ENCODE measurements at regions not wholly inside any gene's neighbourhood (a gene's known extent, or its start where the extent isn't known, plus 50 kb on each side); places are given as distances from the start of the nearest gene placed in this dataset.
A peak's percentile ranks its signal among the peaks of the same experiment; 100 is the strongest.

DNA sequence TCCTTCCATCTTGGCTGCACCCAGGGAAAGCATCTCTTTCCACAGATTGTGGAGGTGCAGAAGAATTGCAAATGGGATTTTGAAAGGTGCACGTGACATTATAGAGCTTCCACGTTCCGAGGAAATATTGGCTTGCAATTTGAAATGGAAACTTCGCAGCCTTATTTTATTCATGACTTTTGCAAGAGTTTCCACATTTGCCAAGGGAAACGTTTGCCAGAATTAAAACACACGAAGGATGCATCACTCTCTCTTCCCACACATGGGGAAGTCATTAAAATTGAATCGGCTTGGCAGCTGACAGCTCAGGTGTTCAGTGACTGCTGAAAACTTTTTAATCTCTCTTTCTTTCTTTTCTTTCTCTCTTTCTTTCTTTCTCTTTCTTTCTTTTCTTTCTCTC is 475.4 kb upstream of the IGFBP3 start:
- no peak for TF ChIP-seq CTCF (IDR thresholded peaks at IDR 0.05)
- H3K4me1 ChIP-seq (replicated peaks in 1 of 2), result no peaks in the 10 kb centered on the region
- H3K36me3 ChIP-seq (replicated peaks in 1 of 2), result no peaks in the 10 kb centered on the region
- intact Hi-C loops (cut with DNase I), result no loop called here
- H3K4me3 ChIP-seq, result no peak overlapping the region
- DNase-seq, result no peak
- no peak overlapping the region for H3K27ac ChIP-seq
- WGBS, 4 donors, result 71 to 80% (median 78%) methylated on average over 7 of the region's 7 CpGs
- no peaks in the 10 kb centered on the region for H3K27me3 ChIP-seq
- no peaks in the 10 kb centered on the region for H3K9me3 ChIP-seq (replicated peaks in 1 of 3)

GRCh38 chr7:46393142-46393541 is 472.1 kb upstream of the IGFBP3 start:
- DNase-seq, result no peak
- Histone ChIP-seq H3K4me1 (replicated peaks in 1 of 2) (peaks cover 0 to 5% of the 10 kb centered on the region in 2 donors), H3K9me3 (replicated peaks in 1 of 3) (no peaks in the 10 kb centered on the region), H3K4me3 (no peak overlapping the region), H3K36me3 (replicated peaks in 1 of 2) (no peaks in the 10 kb centered on the region), H3K27ac (no peak overlapping the region), H3K27me3 (no peaks in the 10 kb centered on the region)
- intact Hi-C loops (cut with DNase I), result no loop called here
- 88 to 92% (median 91%) methylated on average over 3 of the region's 3 CpGs for WGBS, 4 donors
- TF ChIP-seq CTCF (IDR thresholded peaks at IDR 0.05), result no peak
- TF ChIP-seq POLR2A (IDR thresholded peaks at IDR 0.05), result no peak

GRCh38 chr7:46391231-46392201 is 470.4 kb upstream of the IGFBP3 start:
- TF ChIP-seq CTCF (IDR thresholded peaks at IDR 0.05), result no peak
- TF ChIP-seq POLR2A (IDR thresholded peaks at IDR 0.05), result no peak
- Histone ChIP-seq H3K27me3 (no peaks in the 10 kb centered on the region), H3K9me3 (replicated peaks in 1 of 3) (no peaks in the 10 kb centered on the region), H3K36me3 (replicated peaks in 1 of 2) (no peaks in the 10 kb centered on the region), H3K4me1 (replicated peaks in 1 of 2) (peaks cover 0 to 5% of the 10 kb centered on the region in 2 donors), H3K4me3 (no peak overlapping the region), H3K27ac (no peak overlapping the region)
- intact Hi-C loops (cut with DNase I), result no loop called here
- WGBS, 4 donors, result 27 to 42% (median 36%) methylated on average over 5 of the region's 5 CpGs
- peak in 1 of 7 donors; percentile 53 for DNase-seq

GRCh38 chr7:46390042-46390441 is 469.0 kb upstream of the IGFBP3 start:
- no peaks in the 10 kb centered on the region for H3K27me3 ChIP-seq
- intact Hi-C loops (cut with DNase I), result no loop called here
- H3K9me3 ChIP-seq (replicated peaks in 1 of 3), result no peaks in the 10 kb centered on the region
- no peak for DNase-seq
- H3K4me1 ChIP-seq (replicated peaks in 1 of 2), result peaks cover 0 to 5% of the 10 kb centered on the region in 2 donors
- 72 to 82% (median 79%) methylated on average over 3 of the region's 3 CpGs for WGBS, 4 donors
- no peak overlapping the region for H3K4me3 ChIP-seq
- H3K27ac ChIP-seq, result no peak overlapping the region
- no peaks in the 10 kb centered on the region for H3K36me3 ChIP-seq (replicated peaks in 1 of 2)
- no peak for TF ChIP-seq POLR2A (IDR thresholded peaks at IDR 0.05)
- TF ChIP-seq CTCF (IDR thresholded peaks at IDR 0.05), result no peak

All from adrenal gland (tissue), 9 donors.